Hindlimb muscle (tissue), 1 donor: ENCODE measurements at regions not wholly inside any gene's neighbourhood (a gene's known extent, or its start where the extent isn't known, plus 50 kb on each side); places are given as distances from the start of the nearest gene placed in this dataset.
"Not testable (repeated sequence)": the region's sequence is repeated elsewhere in the genome, so short reads cannot be mapped to it uniquely, and the experiment has no call there.

Source experiments
- DNase-seq: peaks from one replicate; pipeline ENCODE4 v3.0.0-alpha.2; 2013

- no peak for DNase-seq
These were observed 120.0 kb upstream of the EGFR start for GRCh38 chr7:54898659-54899340.

- DNase-seq: no peak
These were observed 117.0 kb upstream of the EGFR start for GRCh38 chr7:54901840-54902239.

GRCh38 chr7:54904130-54904529, 114.7 kb upstream of the EGFR start:
- peak; percentile 19 for DNase-seq

GRCh38 chr7:54904986-54905385, 113.8 kb upstream of the EGFR start:
- no peak for DNase-seq

- DNase-seq: no peak
These were observed 111.9 kb upstream of the EGFR start for GRCh38 chr7:54906963-54907362.

- no peak for DNase-seq
These were observed 110.8 kb upstream of the EGFR start for GRCh38 chr7:54907981-54908380.

- DNase-seq: no peak
These were observed 109.9 kb upstream of the EGFR start for GRCh38 chr7:54908760-54909438.

- no peak for DNase-seq
These were observed 102.8 kb upstream of the EGFR start for GRCh38 chr7:54915870-54916598.

- DNase-seq: no peak
These were observed 101.0 kb upstream of the EGFR start for GRCh38 chr7:54917613-54918391.

GRCh38 chr7:54921116-54921515, 97.7 kb upstream of the EGFR start:
- DNase-seq: no peak

- no peak for DNase-seq
These were observed 87.3 kb upstream of the EGFR start for GRCh38 chr7:54931532-54931931.

GRCh38 chr7:54932818-54933543, 85.8 kb upstream of the EGFR start:
- peak; percentile 46 for DNase-seq

- DNase-seq: no peak
These were observed 85.2 kb upstream of the EGFR start for GRCh38 chr7:54933643-54934042.

- DNase-seq: no peak
These were observed 78.1 kb upstream of the EGFR start for GRCh38 chr7:54940748-54941147.

GRCh38 chr7:54944179-54944578, 74.6 kb upstream of the EGFR start:
- DNase-seq: no peak

GRCh38 chr7:54946271-54946670, 72.5 kb upstream of the EGFR start:
- DNase-seq: no peak

- DNase-seq: no peak
These were observed 72.1 kb upstream of the EGFR start for GRCh38 chr7:54946764-54947163.

- no peak for DNase-seq
These were observed 71.6 kb upstream of the EGFR start for GRCh38 chr7:54947266-54947665.

GRCh38 chr7:54949514-54949913, 69.3 kb upstream of the EGFR start:
- not testable (repeated sequence) for DNase-seq

- no peak for DNase-seq
These were observed 63.5 kb upstream of the EGFR start for GRCh38 chr7:54955296-54955695.

- DNase-seq: no peak
These were observed 63.0 kb upstream of the EGFR start for GRCh38 chr7:54955696-54956420.

- no peak for DNase-seq
These were observed 62.0 kb upstream of the EGFR start for GRCh38 chr7:54956865-54957264.
